HepG2 (cell line): ENCODE measurements at regions not wholly inside any gene's neighbourhood (a gene's known extent, or its start where the extent isn't known, plus 50 kb on each side); places are given as distances from the start of the nearest gene placed in this dataset.

Source experiments
- ATAC-seq: fragments of 200-7000 bp; cut with Tn5 transposase; 3 replicates; pipeline ENCODE4 v1.9.1; 2020; ENCODE audit warnings: mild to moderate bottlenecking, moderate library complexity
- BruUV-seq: library from RNA; stranded (reverse); fragments of 400-500 nt; replicated peaks from 2 replicates; lab custom pipeline; 2021; lab: Mats Ljungman, UMichigan
- CTCF ChIA-PET: fragments of 300-600 bp; formaldehyde crosslinking; extraction: SDS; loops from one replicate; lab custom pipeline; 2021; ENCODE audit warnings: low total read pairs, inconsistent platforms, low intra/inter-chr PET ratio; lab: Yijun Ruan, JAX
- POLR2A ChIA-PET: fragments of 350-600 bp; sonication (Branson Sonifier 250); formaldehyde crosslinking; loops from one replicate; lab custom pipeline; 2020; ENCODE audit warnings: antibody characterized with exemption, inconsistent platforms; lab: Yijun Ruan, JAX
- DNase-seq: peaks from one replicate; pipeline ENCODE4 v3.0.0-alpha.2; 2015; ENCODE audit warnings: low spot score
- FAIRE-seq: peaks from 3 replicates; lab custom pipeline; 2011; peaks lifted over from hg19 to GRCh38; lab: Jason Lieb, UNC
- H2AFZ ChIP-seq: one replicate; pipeline ENCODE4 v1.6.1; 2011; ENCODE audit warnings: low read length, inconsistent platforms
- H3K27ac ChIP-seq: fragments of 300-600 bp; 3 replicates; pipeline ENCODE4 v1.8.0; 2011; ENCODE audit warnings: mixed run types, mild to moderate bottlenecking, mixed read lengths, low read length, inconsistent platforms; ENCODE audit not compliant: insufficient read depth; ENCODE audit errors: extremely low read length
- H3K27me3 ChIP-seq, 2 experiments: fragments of 200-600 bp in 1 of 2; 2 replicates in 1 of 2; 3 replicates in 1 of 2; pipeline versions ENCODE4 v1.6.0 to v1.8.0; 2011; ENCODE audit warnings: low read length in 2 of 2, mild to moderate bottlenecking in 2 of 2, moderate library complexity in 2 of 2, inconsistent platforms in 1 of 2; ENCODE audit not compliant: insufficient read depth in 2 of 2, control insufficient read depth in 1 of 2
- H3K36me3 ChIP-seq, 2 experiments: fragments of 200-600 bp in 1 of 2; replicated peaks in 1 of 2; 2 replicates in 1 of 2; 3 replicates in 1 of 2; pipeline versions ENCODE4 v1.5.1 to v1.8.0; 2011; ENCODE audit warnings: low read length in 2 of 2, inconsistent platforms in 1 of 2; ENCODE audit not compliant: insufficient read depth in 2 of 2, control insufficient read depth in 1 of 2
- H3K4me1 ChIP-seq: 2 replicates; pipeline ENCODE4 v1.5.1; 2012; ENCODE audit warnings: low read length, inconsistent platforms; ENCODE audit not compliant: insufficient read depth
- H3K4me2 ChIP-seq: 2 replicates; pipeline ENCODE4 v1.6.0; 2011; ENCODE audit warnings: low read depth, low read length, inconsistent platforms
- H3K4me3 ChIP-seq, 3 experiments: fragments of 200-600 bp in 1 of 3; sonication (generic), shearing (Covaris generic) in 1 of 3; replicated peaks in 1 of 3; 2 replicates each; pipeline ENCODE4 v1.5.1; 2011 to 2016; ENCODE audit warnings: low read length in 3 of 3, inconsistent platforms in 2 of 3, low read depth in 2 of 3, mild to moderate bottlenecking in 2 of 3, control low read depth in 1 of 3, mixed read lengths in 1 of 3; ENCODE audit not compliant: insufficient read depth in 1 of 3
- H3K79me2 ChIP-seq: one replicate; pipeline ENCODE4 v1.6.1; 2011; ENCODE audit warnings: low read length, inconsistent platforms; ENCODE audit not compliant: insufficient read depth
- H3K9ac ChIP-seq: 2 replicates; pipeline ENCODE4 v1.6.0; 2011; ENCODE audit warnings: mild to moderate bottlenecking, low read depth, low read length, inconsistent platforms; ENCODE audit not compliant: insufficient read depth
- H3K9me3 ChIP-seq: 2 replicates; pipeline ENCODE4 v1.5.1; 2012; ENCODE audit warnings: mild to moderate bottlenecking, low read length
- H4K20me1 ChIP-seq: 2 replicates; pipeline ENCODE4 v1.6.0; 2011; ENCODE audit warnings: inconsistent platforms, mild to moderate bottlenecking, low read length, moderate library complexity; ENCODE audit not compliant: insufficient read depth
- CBX5 ChIP-seq: sonication (generic); formaldehyde crosslinking; IDR thresholded peaks from 2 replicates; pipeline ENCODE4 v1.4.0; 2020; ENCODE audit warnings: missing genetic modification reagents, borderline replicate concordance
- GABPB1 ChIP-seq: IDR thresholded peaks from 2 replicates; pipeline ENCODE4 v1.6.1; 2016; ENCODE audit warnings: mild to moderate bottlenecking, missing genetic modification reagents, moderate library complexity, missing compliant biosample characterization
- HCFC1 ChIP-seq: fragments of 150-350 bp; IDR thresholded peaks from 2 replicates; pipeline ENCODE4 v1.6.1; 2014; ENCODE audit warnings: low read depth, low read length
- MIXL1 ChIP-seq: IDR thresholded peaks from 2 replicates; pipeline ENCODE4 v1.6.1; 2016
- MYNN ChIP-seq: sonication (generic); formaldehyde crosslinking; IDR thresholded peaks from 2 replicates; pipeline ENCODE4 v1.4.0; 2020; ENCODE audit warnings: mild to moderate bottlenecking, low read depth, missing genetic modification reagents
- ONECUT2 ChIP-seq: sonication (generic); formaldehyde crosslinking; IDR thresholded peaks from 2 replicates; pipeline ENCODE4 v1.4.0; 2020; ENCODE audit warnings: missing genetic modification reagents
- PHF21A ChIP-seq: sonication (generic); formaldehyde crosslinking; IDR thresholded peaks from 2 replicates; pipeline ENCODE4 v1.5.0; 2020; ENCODE audit warnings: mild to moderate bottlenecking, missing genetic modification reagents
- ZNF12 ChIP-seq: sonication (generic); formaldehyde crosslinking; IDR thresholded peaks from 2 replicates; pipeline ENCODE4 v1.5.0; 2020; ENCODE audit warnings: missing genetic modification reagents
- ZNF776 ChIP-seq: sonication (generic); formaldehyde crosslinking; IDR thresholded peaks from 2 replicates; pipeline ENCODE4 v1.4.0; 2020; ENCODE audit warnings: mild to moderate bottlenecking, missing genetic modification reagents
- WGBS: methylation state at CpG from one replicate; pipeline ENCODE4 v1.1.6; 2017; ENCODE audit warnings: low lambda C conversion rate; 5-methylcytosine and 5-hydroxymethylcytosine counted together
- in situ Hi-C: cut with HindIII; loops from 2 replicates; pipeline ENCODE4 v1.10.0; 2017; ENCODE audit warnings: low pct_unique_long_range_greater_than_20kb; ENCODE audit not compliant: extremely low pct_ligation_motif_present
- intact Hi-C: fragments of 100-400 bp; cut with micrococcal nuclease; formaldehyde crosslinking; loops from one replicate; pipeline ENCODE4 v1.10.0; 2022; ENCODE audit not compliant: unreplicated experiment

- Histone ChIP-seq H3K27ac (no peak overlapping the region), H3K4me1 (no peaks in the 10 kb centered on the region), H3K9ac (no peak overlapping the region), H4K20me1 (no peaks in the 10 kb centered on the region), H3K79me2 (no peaks in the 10 kb centered on the region), H3K4me3 (no peak overlapping the region), H3K36me3 (no peaks in the 10 kb centered on the region), H3K9me3 (peaks cover 1% of the 10 kb centered on the region; the same call in 1 of the 2 replicates), H3K27me3 (peaks cover 0 to 14% of the 10 kb centered on the region in 2 experiments; a peak in 2 of 5 replicates), H3K4me2 (no peak overlapping the region), H2AFZ (no peak overlapping the region)
- WGBS, result 13% methylated on average over 2 of the region's 2 CpGs
- ChIA-PET POLR2A (no interaction called here), CTCF (no interaction called here)
- DNase-seq (no peak), FAIRE-seq (no peak), ATAC-seq (no peak)
- intact Hi-C loops (loop anchor here (10.0 kb wide), 1 partner anchor 716 kb away; no protein-coding TSS in a partner anchor), in situ Hi-C loops (no loop called here)
- TF ChIP-seq HCFC1 (no peak), MIXL1 (CRISPR knock-in tag) (no peak), CBX5 (CRISPR knock-in tag) (no peak), MYNN (no peak), PHF21A (CRISPR knock-in tag) (no peak), ZNF776 (CRISPR knock-in tag) (no peak)
- BruUV-seq, result no TSS peak
Observed at GRCh38 chr6:4318321-4318720, 182.9 kb upstream of the ECI2 start.

- intact Hi-C loops, result loop anchor here (10.0 kb wide), 1 partner anchor 718 kb away; no protein-coding TSS in a partner anchor
- POLR2A ChIA-PET, result no interaction called here
- Histone ChIP-seq H3K4me3 (no peak overlapping the region), H3K27me3 (peaks cover 0 to 14% of the 10 kb centered on the region in 2 experiments; a peak in 2 of 5 replicates), H3K9ac (no peak overlapping the region), H3K4me1 (no peaks in the 10 kb centered on the region)
- peak; percentile 44; the same call in 1 of the 2 replicates for TF ChIP-seq GABPB1
- TF ChIP-seq ZNF12 (CRISPR knock-in tag), result peak; percentile 95
- no peak for TF ChIP-seq ONECUT2
- TF ChIP-seq, all 625 proteins: peak for 2
- H3K27ac ChIP-seq, result no peak overlapping the region
- no peak overlapping the region for H2AFZ ChIP-seq
- no peak for FAIRE-seq
- DNase-seq, result no peak
- CTCF ChIA-PET, result no interaction called here
- in situ Hi-C loops, result no loop called here
- no peak; the same call in 2 of the 3 replicates for ATAC-seq
- peak overlapping the region; percentile 49; the same call in 1 of the 2 replicates for H3K4me2 ChIP-seq
- BruUV-seq, result no TSS peak
- H4K20me1 ChIP-seq, result no peaks in the 10 kb centered on the region
- H3K79me2 ChIP-seq, result no peaks in the 10 kb centered on the region
- 12% methylated on average over 9 of the region's 9 CpGs for WGBS
- peaks cover 15% of the 10 kb centered on the region; the same call in 1 of the 2 replicates for H3K9me3 ChIP-seq
- H3K36me3 ChIP-seq, result no peaks in the 10 kb centered on the region
Observed at GRCh38 chr6:4316867-4317400, 181.6 kb upstream of the ECI2 start.
